ENCODE measurements at regions not wholly inside any gene's neighbourhood (a gene's known extent, or its start where the extent isn't known, plus 50 kb on each side); places are given as distances from the start of the nearest gene placed in this dataset.
"Not testable (repeated sequence)": the region's sequence is repeated elsewhere in the genome, so short reads cannot be mapped to it uniquely, and the experiment has no call there.

DNA sequence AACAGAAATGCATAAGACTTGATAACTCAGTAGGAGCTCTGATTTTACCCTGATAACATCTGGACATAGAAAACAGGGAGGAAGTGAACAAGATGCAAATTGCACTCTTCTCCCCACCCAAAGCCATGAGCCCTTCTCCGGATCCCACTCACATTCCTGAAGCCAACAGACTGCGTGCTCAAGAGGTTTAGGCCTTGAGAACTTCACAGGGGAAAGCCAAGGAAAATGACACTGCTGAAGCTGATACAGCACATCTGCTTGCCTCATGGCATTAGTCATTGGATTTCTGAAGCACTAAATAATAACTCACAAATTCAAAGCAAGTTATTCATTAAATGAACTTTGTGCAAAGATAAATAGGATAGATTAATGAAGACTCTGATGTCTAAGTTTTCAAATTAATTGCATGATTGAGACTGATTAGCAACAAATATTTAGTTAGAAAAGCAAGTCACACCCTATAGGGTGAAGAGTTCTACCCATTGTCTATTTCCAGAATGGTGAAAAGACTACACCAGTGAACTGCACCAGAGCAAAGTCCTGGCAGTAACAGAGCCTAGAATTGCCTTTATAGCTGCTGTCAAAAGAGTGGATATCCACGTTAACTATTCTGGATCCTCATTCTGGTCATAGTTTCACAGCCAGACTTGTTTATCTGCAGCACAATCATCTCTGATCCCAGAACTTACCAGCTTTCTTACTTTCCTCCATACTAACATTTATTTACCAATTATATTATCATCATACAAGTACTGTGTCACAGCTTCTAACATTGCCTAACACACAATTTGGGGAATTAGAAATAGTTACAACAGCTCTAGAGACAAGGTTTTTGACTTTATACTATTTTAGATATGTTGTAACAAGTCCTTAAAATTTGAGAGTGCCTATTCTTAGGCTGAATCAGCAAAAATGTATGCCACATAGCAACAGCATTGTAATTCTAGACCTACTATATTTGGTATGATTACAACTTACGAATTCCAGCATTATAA, 432.1 kb upstream of the RGMB start (continued):
- TF ChIP-seq POU5F1 (IDR thresholded peaks at IDR 0.05; ENCODE audit: low read depth, low read length) = no peak
- no peak for TF ChIP-seq SP1 (IDR thresholded peaks at IDR 0.05; ENCODE audit: low read depth, low read length)

DNA sequence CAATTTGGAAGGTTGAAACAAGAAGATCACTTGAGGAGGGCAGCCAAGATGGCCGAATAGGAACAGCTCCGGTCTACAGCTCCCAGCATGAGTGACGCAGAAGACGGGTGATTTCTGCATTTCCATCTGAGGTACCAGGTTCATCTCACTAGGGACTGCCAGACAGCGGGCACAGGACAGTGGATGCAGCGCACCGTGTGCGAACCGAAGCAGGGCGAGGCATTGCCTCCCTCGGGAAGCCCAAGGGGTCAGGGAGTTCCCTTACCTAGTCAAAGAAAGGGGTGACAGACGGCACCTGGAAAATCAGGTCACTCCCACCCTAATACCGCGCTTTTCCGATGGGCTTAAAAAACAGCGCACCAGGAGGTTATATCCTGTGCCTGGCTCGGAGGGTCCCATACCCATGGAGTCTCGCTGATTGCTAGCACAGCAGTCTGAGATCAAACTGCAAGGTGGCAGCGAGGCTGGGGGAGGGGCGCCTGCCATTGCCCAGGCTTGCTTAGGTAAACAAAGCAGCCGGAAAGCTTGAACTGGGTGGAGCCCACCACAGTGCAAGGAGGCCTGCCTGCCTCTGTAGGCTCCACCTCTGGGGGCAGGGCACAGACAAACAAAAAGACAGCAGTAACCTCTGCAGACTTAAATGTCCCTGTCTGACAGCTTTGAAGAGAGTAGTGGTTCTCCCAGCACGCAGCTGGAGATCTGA, 430.4 kb upstream of the RGMB start:
- H3K56ac ChIP-seq (replicated peaks; ENCODE audit: insufficient read length, low read depth, low read length); H4K91ac ChIP-seq (replicated peaks; ENCODE audit: insufficient read length, low read length); H3K23me2 ChIP-seq (ENCODE audit: low read depth, low read length); DNase-seq (ENCODE audit: low read depth in 1 of 2, low spot score in 2 of 2); H3K4me1 ChIP-seq (replicated peaks in 1 of 4; ENCODE audit: control insufficient read depth in 3 of 4, insufficient read depth in 4 of 4, low read length in 3 of 4); H3K27ac ChIP-seq (ENCODE audit: low read depth, low read length); H3K27me3 ChIP-seq (replicated peaks in 1 of 4; ENCODE audit: control insufficient read depth in 3 of 4, extremely low read depth in 1 of 4, insufficient read depth in 3 of 4, low read length in 3 of 4); H3K9ac ChIP-seq (replicated peaks in 1 of 4; ENCODE audit: extremely low read depth in 1 of 4, low read depth in 3 of 4, low read length in 3 of 4); H2BK5ac ChIP-seq (ENCODE audit: low read depth, low read length); H3K4ac ChIP-seq (replicated peaks; ENCODE audit: insufficient read length, low read depth, low read length); H3K4me3 ChIP-seq (ENCODE audit: extremely low read depth in 1 of 4, insufficient read depth in 2 of 4, low read depth in 3 of 4, low read length in 4 of 4); FAIRE-seq; H3K36me3 ChIP-seq (ENCODE audit: control insufficient read depth in 2 of 4, insufficient read depth in 4 of 4, low read length in 3 of 4); H3K18ac ChIP-seq (ENCODE audit: extremely low read depth, low read length); H2AK5ac ChIP-seq (ENCODE audit: low read depth, low read length); H4K5ac ChIP-seq (ENCODE audit: insufficient read length, low read depth, low read length); H2BK120ac ChIP-seq (replicated peaks; ENCODE audit: low read depth, low read length); H3K23ac ChIP-seq (ENCODE audit: insufficient read length); H4K8ac ChIP-seq (ENCODE audit: extremely low read depth, insufficient read depth, low read length); H3K79me2 ChIP-seq (ENCODE audit: control insufficient read depth in 1 of 2, insufficient read depth in 2 of 2, low read length in 2 of 2); H2BK12ac ChIP-seq (ENCODE audit: low read depth, low read length); H2BK15ac ChIP-seq (ENCODE audit: low read length); H2BK20ac ChIP-seq (ENCODE audit: low read length); H2AFZ ChIP-seq (ENCODE audit: low read length); POLR2A ChIA-PET (ENCODE audit: partially characterized antibody); H3K4me2 ChIP-seq (ENCODE audit: insufficient read depth in 1 of 2, low read depth in 2 of 2, low read length in 2 of 2); CTCF ChIA-PET (ENCODE audit: partially characterized antibody); H3K79me1 ChIP-seq (ENCODE audit: low read depth, low read length); H4K20me1 ChIP-seq (replicated peaks in 1 of 2; ENCODE audit: control insufficient read depth in 1 of 2, insufficient read depth in 2 of 2, low read length in 2 of 2); H3K14ac ChIP-seq (ENCODE audit: insufficient read length): not testable (repeated sequence)
- WGBS, 2 experiments (ENCODE audit: extremely low coverage in 1 of 2, insufficient coverage in 1 of 2, insufficient read length in 1 of 2, insufficient replicate concordance in 2 of 2, low coverage in 1 of 2, low lambda C conversion rate in 2 of 2, missing lambda C conversion rate in 1 of 2) = 99% methylated on average over 19 of the region's 22 CpGs; no CpG with 5 or more reads in 1 of the 2 experiments
- peaks cover 6 to 11% of the 10 kb centered on the region in 2 experiments; a peak in 3 of 4 replicates for H3K9me3 ChIP-seq (ENCODE audit: insufficient read depth in 2 of 2, low read depth in 1 of 2, low read length in 1 of 2)

Measured in H1 (cell line).